ENCODE measurements at regions not wholly inside any gene's neighbourhood (a gene's known extent, or its start where the extent isn't known, plus 50 kb on each side); places are given as distances from the start of the nearest gene placed in this dataset.

GRCh38 chr7:26100406-26101339 lies 51.3 kb upstream of the NFE2L3 start:
- no peak overlapping the region for H3K27ac ChIP-seq
- intact Hi-C loops (cut with DNase I; ENCODE audit: low total_unique reads) = loop anchor here (5.0 kb wide), 1 partner anchor 1032 kb away; the partner anchor contains the start of gene HOXA4
- TF ChIP-seq POLR2A (IDR thresholded peaks at IDR 0.05) = no peak
- TF ChIP-seq POLR2AphosphoS5 (IDR thresholded peaks at IDR 0.05) = no peak
- TF ChIP-seq CTCF (IDR thresholded peaks at IDR 0.05) = no peak

GRCh38 chr7:26101361-26102151 lies 50.4 kb upstream of the NFE2L3 start:
- intact Hi-C loops (cut with DNase I; ENCODE audit: low total_unique reads) = loop anchor here (5.0 kb wide), 1 partner anchor 1031 kb away; the partner anchor contains the start of gene HOXA4
- H3K4me1 ChIP-seq = no peaks in the 10 kb centered on the region
- H3K4me3 ChIP-seq = peak overlapping the region; percentile 16 to 29 (median 24)
- DNase-seq (ENCODE audit: low spot score in 2 of 2) = no peak
- TF ChIP-seq POLR2AphosphoS5 (IDR thresholded peaks at IDR 0.05) (no peak), CTCF (IDR thresholded peaks at IDR 0.05) (no peak), POLR2A (IDR thresholded peaks at IDR 0.05) (no peak)
- H3K9me3 ChIP-seq = no peaks in the 10 kb centered on the region
- no peaks in the 10 kb centered on the region for H3K36me3 ChIP-seq
- no peak overlapping the region for H3K27ac ChIP-seq
- H3K27me3 ChIP-seq = no peaks in the 10 kb centered on the region

More at GRCh38 chr7:26100406-26101339, 51.3 kb upstream of the NFE2L3 start:
- Histone ChIP-seq H3K4me3 (no peak overlapping the region), H3K36me3 (no peaks in the 10 kb centered on the region), H3K9me3 (no peaks in the 10 kb centered on the region), H3K27me3 (no peaks in the 10 kb centered on the region), H3K4me1 (no peaks in the 10 kb centered on the region)
- DNase-seq (ENCODE audit: low spot score in 2 of 2) = no peak

GRCh38 chr7:26102176-26102575 lies 49.8 kb upstream of the NFE2L3 start:
- no peaks in the 10 kb centered on the region for H3K4me1 ChIP-seq
- TF ChIP-seq POLR2AphosphoS5 (IDR thresholded peaks at IDR 0.05) (no peak), CTCF (IDR thresholded peaks at IDR 0.05) (no peak), POLR2A (IDR thresholded peaks at IDR 0.05) (no peak)
- no peaks in the 10 kb centered on the region for H3K27me3 ChIP-seq
- no peaks in the 10 kb centered on the region for H3K36me3 ChIP-seq
- intact Hi-C loops (cut with DNase I; ENCODE audit: low total_unique reads) = loop anchor here (5.0 kb wide), 1 partner anchor 1030 kb away; the partner anchor contains the start of gene HOXA4
- H3K27ac ChIP-seq = no peak overlapping the region
- no peak for DNase-seq (ENCODE audit: low spot score in 2 of 2)
- H3K9me3 ChIP-seq = no peaks in the 10 kb centered on the region
- peak overlapping the region; percentile 16 to 29 (median 24) for H3K4me3 ChIP-seq

Measured in breast epithelium (tissue), 4 donors.